Activated CD8-positive, alpha-beta T cell treated with anti-CD3 and anti-CD28 coated beads, Interleukin-2, amount 10 ng/mL, durations not matched to agents 7 days and 5 days (primary cell): ENCODE measurements at regions not wholly inside any gene's neighbourhood (a gene's known extent, or its start where the extent isn't known, plus 50 kb on each side); places are given as distances from the start of the nearest gene placed in this dataset.

Source experiments
- ATAC-seq: fragments of 150-1000 bp; cut with Tn5 transposase; one replicate; pipeline ENCODE4 v1.10.0; 2021; ENCODE audit warnings: moderate library complexity
- CTCF ChIA-PET: fragments of 350-600 bp; sonication (Branson Sonifier 250); formaldehyde crosslinking; loops from one replicate; lab custom pipeline; 2021; ENCODE audit warnings: antibody characterized with exemption; lab: Charles Lee
- POLR2A ChIA-PET: fragments of 350-600 bp; sonication (Branson Sonifier 250); formaldehyde crosslinking; loops from one replicate; lab custom pipeline; 2021; ENCODE audit warnings: antibody characterized with exemption; lab: Charles Lee
- DNase-seq: peaks from one replicate; pipeline ENCODE4 v3.0.0-alpha.2; 2020
- H3K27ac Mint-ChIP-seq: one replicate; pipeline ENCODE4 v1.8.0; 2021; ENCODE audit warnings: mild to moderate bottlenecking, mixed read lengths
- H3K27me3 Mint-ChIP-seq: one replicate; pipeline ENCODE4 v1.8.0; 2021; ENCODE audit warnings: low read depth, mixed read lengths
- H3K36me3 Mint-ChIP-seq: one replicate; pipeline ENCODE4 v1.8.0; 2021; ENCODE audit warnings: low read depth, mixed read lengths
- H3K4me1 Mint-ChIP-seq: one replicate; pipeline ENCODE4 v1.8.0; 2021; ENCODE audit warnings: low read depth, mixed read lengths
- H3K4me3 Mint-ChIP-seq: one replicate; pipeline ENCODE4 v1.8.0; 2021; ENCODE audit warnings: mild to moderate bottlenecking, mixed read lengths
- H3K9me3 Mint-ChIP-seq: one replicate; pipeline ENCODE4 v1.8.0; 2022; ENCODE audit warnings: mixed read lengths; ENCODE audit not compliant: insufficient read depth

GRCh38 chr2:16015903-16016265, 75.5 kb downstream of the MYCN start:
- H3K27me3 Mint-ChIP-seq = peaks cover 20% of the 10 kb centered on the region
- POLR2A ChIA-PET = no interaction called here
- no peaks in the 10 kb centered on the region for H3K9me3 Mint-ChIP-seq
- H3K27ac Mint-ChIP-seq = no peak overlapping the region
- DNase-seq = no peak
- H3K4me3 Mint-ChIP-seq = no peak overlapping the region
- CTCF ChIA-PET = no interaction called here
- H3K36me3 Mint-ChIP-seq = no peaks in the 10 kb centered on the region
- no peaks in the 10 kb centered on the region for H3K4me1 Mint-ChIP-seq
- ATAC-seq = no peak

- H3K36me3 Mint-ChIP-seq = no peaks in the 10 kb centered on the region
- ChIA-PET POLR2A (no interaction called here), CTCF (no interaction called here)
- no peaks in the 10 kb centered on the region for H3K9me3 Mint-ChIP-seq
- DNase-seq (no peak), ATAC-seq (no peak)
- no peak overlapping the region for H3K4me3 Mint-ChIP-seq
- peaks cover 20% of the 10 kb centered on the region for H3K27me3 Mint-ChIP-seq
- H3K27ac Mint-ChIP-seq = no peak overlapping the region
- no peaks in the 10 kb centered on the region for H3K4me1 Mint-ChIP-seq
Measured at GRCh38 chr2:16015210-16015902, 75.0 kb downstream of the MYCN start.

- Mint-ChIP-seq H3K9me3 (no peaks in the 10 kb centered on the region), H3K36me3 (no peaks in the 10 kb centered on the region), H3K4me1 (no peaks in the 10 kb centered on the region), H3K27ac (no peak overlapping the region), H3K27me3 (peaks cover 20% of the 10 kb centered on the region), H3K4me3 (no peak overlapping the region)
- DNase-seq (no peak), ATAC-seq (no peak)
- ChIA-PET CTCF (no interaction called here), POLR2A (no interaction called here)
Measured at GRCh38 chr2:16014802-16015201, 74.5 kb downstream of the MYCN start.

GRCh38 chr2:16014041-16014787, 73.9 kb downstream of the MYCN start:
- no peak for ATAC-seq
- no peak for DNase-seq
- Mint-ChIP-seq H3K27me3 (peaks cover 20% of the 10 kb centered on the region), H3K36me3 (no peaks in the 10 kb centered on the region), H3K4me3 (no peak overlapping the region), H3K9me3 (no peaks in the 10 kb centered on the region), H3K4me1 (no peaks in the 10 kb centered on the region), H3K27ac (no peak overlapping the region)
- ChIA-PET POLR2A (no interaction called here), CTCF (no interaction called here)

GRCh38 chr2:16013359-16013911, 73.1 kb downstream of the MYCN start:
- H3K27ac Mint-ChIP-seq = no peak overlapping the region
- peaks cover 20% of the 10 kb centered on the region for H3K27me3 Mint-ChIP-seq
- ChIA-PET POLR2A (no interaction called here), CTCF (no interaction called here)
- no peaks in the 10 kb centered on the region for H3K4me1 Mint-ChIP-seq
- DNase-seq (no peak), ATAC-seq (no peak)
- no peaks in the 10 kb centered on the region for H3K9me3 Mint-ChIP-seq
- H3K36me3 Mint-ChIP-seq = no peaks in the 10 kb centered on the region
- no peak overlapping the region for H3K4me3 Mint-ChIP-seq

- POLR2A ChIA-PET = no interaction called here
- Mint-ChIP-seq H3K27me3 (peaks cover 20% of the 10 kb centered on the region), H3K9me3 (no peaks in the 10 kb centered on the region), H3K4me1 (no peaks in the 10 kb centered on the region), H3K36me3 (no peaks in the 10 kb centered on the region), H3K4me3 (no peak overlapping the region), H3K27ac (no peak overlapping the region)
- ATAC-seq (no peak), DNase-seq (no peak)
- CTCF ChIA-PET = no interaction called here
Measured at GRCh38 chr2:16012626-16013358, 72.4 kb downstream of the MYCN start.

GRCh38 chr2:16012029-16012596, 71.8 kb downstream of the MYCN start:
- Mint-ChIP-seq H3K36me3 (no peaks in the 10 kb centered on the region), H3K9me3 (no peaks in the 10 kb centered on the region), H3K27ac (no peak overlapping the region), H3K27me3 (peaks cover 20% of the 10 kb centered on the region), H3K4me1 (no peaks in the 10 kb centered on the region), H3K4me3 (no peak overlapping the region)
- DNase-seq (no peak), ATAC-seq (no peak)
- CTCF ChIA-PET = no interaction called here
- POLR2A ChIA-PET = no interaction called here

GRCh38 chr2:16011621-16011960, 71.2 kb downstream of the MYCN start:
- peaks cover 20% of the 10 kb centered on the region for H3K27me3 Mint-ChIP-seq
- no peak for ATAC-seq
- ChIA-PET CTCF (no interaction called here), POLR2A (no interaction called here)
- H3K4me1 Mint-ChIP-seq = no peaks in the 10 kb centered on the region
- H3K4me3 Mint-ChIP-seq = no peak overlapping the region
- DNase-seq = no peak
- no peak overlapping the region for H3K27ac Mint-ChIP-seq
- H3K36me3 Mint-ChIP-seq = no peaks in the 10 kb centered on the region
- H3K9me3 Mint-ChIP-seq = no peaks in the 10 kb centered on the region

GRCh38 chr2:16010951-16011620, 70.7 kb downstream of the MYCN start:
- no peaks in the 10 kb centered on the region for H3K36me3 Mint-ChIP-seq
- H3K27me3 Mint-ChIP-seq = peaks cover 20% of the 10 kb centered on the region
- ATAC-seq (no peak), DNase-seq (no peak)
- no peak overlapping the region for H3K27ac Mint-ChIP-seq
- H3K4me3 Mint-ChIP-seq = no peak overlapping the region
- no peaks in the 10 kb centered on the region for H3K9me3 Mint-ChIP-seq
- ChIA-PET POLR2A (no interaction called here), CTCF (no interaction called here)
- H3K4me1 Mint-ChIP-seq = no peaks in the 10 kb centered on the region

- Mint-ChIP-seq H3K9me3 (no peaks in the 10 kb centered on the region), H3K27me3 (peaks cover 20% of the 10 kb centered on the region), H3K4me3 (no peak overlapping the region), H3K36me3 (no peaks in the 10 kb centered on the region), H3K27ac (no peak overlapping the region), H3K4me1 (no peaks in the 10 kb centered on the region)
- DNase-seq = no peak
- ChIA-PET POLR2A (no interaction called here), CTCF (no interaction called here)
- no peak for ATAC-seq
Measured at GRCh38 chr2:16010011-16010410, 69.7 kb downstream of the MYCN start.

- no peaks in the 10 kb centered on the region for H3K4me1 Mint-ChIP-seq
- no peak overlapping the region for H3K27ac Mint-ChIP-seq
- POLR2A ChIA-PET = no interaction called here
- peaks cover 16% of the 10 kb centered on the region for H3K27me3 Mint-ChIP-seq
- no peak for DNase-seq
- ATAC-seq = no peak
- H3K9me3 Mint-ChIP-seq = no peaks in the 10 kb centered on the region
- H3K36me3 Mint-ChIP-seq = no peaks in the 10 kb centered on the region
- no peak overlapping the region for H3K4me3 Mint-ChIP-seq
- CTCF ChIA-PET = no interaction called here
Measured at GRCh38 chr2:16009560-16009959, 69.2 kb downstream of the MYCN start.
